Ishikawa (cell line): ENCODE measurements at regions not wholly inside any gene's neighbourhood (a gene's known extent, or its start where the extent isn't known, plus 50 kb on each side); places are given as distances from the start of the nearest gene placed in this dataset.

ENCODE experiments used
- CEBPB ChIP-seq: IDR thresholded peaks from 2 replicates; pipeline ENCODE4 v1.6.1; 2012
- CREB1 ChIP-seq: IDR thresholded peaks from 2 replicates; pipeline ENCODE4 v1.6.1; 2012; ENCODE audit warnings: low read depth
- EP300 ChIP-seq: IDR thresholded peaks from 2 replicates; pipeline ENCODE4 v1.6.1; 2012; ENCODE audit warnings: borderline replicate concordance
- MAX ChIP-seq: IDR thresholded peaks from 2 replicates; pipeline ENCODE4 v1.6.1; 2012
- RAD21 ChIP-seq: IDR thresholded peaks from 2 replicates; pipeline ENCODE4 v1.6.1; 2012; ENCODE audit warnings: low read depth
- REST ChIP-seq: IDR thresholded peaks from 2 replicates; pipeline ENCODE4 v1.6.1; 2012; ENCODE audit warnings: low read depth, mild to moderate bottlenecking

GRCh38 chr12:60262378-60262777 lies 666.5 kb downstream of the SLC16A7 start:
- no peak for TF ChIP-seq CEBPB
- no peak for TF ChIP-seq RAD21
- no peak for TF ChIP-seq REST
- TF ChIP-seq CREB1 = no peak
- no peak for TF ChIP-seq EP300
- TF ChIP-seq MAX = no peak
